Fibroblast of villous mesenchyme (primary cell): ENCODE measurements at regions not wholly inside any gene's neighbourhood (a gene's known extent, or its start where the extent isn't known, plus 50 kb on each side); places are given as distances from the start of the nearest gene placed in this dataset.

Source experiments
- DNase-seq: peaks from one replicate; pipeline ENCODE4 v3.0.0-alpha.2; 2010; ENCODE audit warnings: low read depth
- H3K4me3 ChIP-seq: 2 replicates; pipeline ENCODE4 v1.5.1; 2011; ENCODE audit warnings: low read depth, mild to moderate bottlenecking, low read length
- TF ChIP-seq, protein P1 (sequence below): IDR thresholded peaks from 2 replicates; pipeline ENCODE4 v1.5.1; 2012; ENCODE audit warnings: low read depth, mild to moderate bottlenecking, low read length; ENCODE audit not compliant: insufficient read depth

DNA sequence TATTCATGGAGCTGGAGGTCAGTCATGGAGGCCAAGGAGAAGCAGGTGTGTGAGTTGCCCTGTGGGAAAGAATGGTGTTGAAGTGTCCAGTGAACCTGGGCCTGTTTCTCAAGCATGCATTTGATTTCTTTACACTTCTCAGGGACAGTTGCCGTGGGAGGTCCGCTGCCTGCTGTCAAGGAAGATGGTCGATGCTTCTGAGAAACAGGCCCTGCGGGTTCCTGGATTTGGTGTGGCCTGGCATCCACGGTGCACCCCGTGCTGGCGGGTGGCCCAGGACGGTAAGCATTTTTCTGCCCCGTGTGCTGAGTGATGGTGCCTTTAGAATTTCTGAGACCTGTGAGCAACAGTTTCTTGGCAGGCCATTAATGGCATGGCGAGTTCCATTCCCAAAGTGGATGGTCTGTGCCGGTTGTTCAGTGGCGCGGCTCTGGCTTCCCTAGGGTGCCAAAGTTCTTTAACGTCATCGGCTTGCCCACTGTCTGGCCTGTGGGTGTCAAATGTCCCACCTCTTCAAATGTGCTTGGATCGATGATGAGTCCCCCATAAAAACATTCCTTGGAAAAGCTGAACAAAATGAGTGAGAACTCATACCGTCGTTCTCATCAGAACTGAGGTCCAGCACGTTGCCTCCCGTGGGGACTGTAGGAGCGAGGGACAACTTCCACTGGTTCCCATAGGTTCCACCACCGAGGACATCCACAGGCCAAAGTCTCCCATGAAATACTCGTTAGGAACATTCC is 107.2 kb downstream of the SNRPN start:
- H3K4me3 ChIP-seq: no peak overlapping the region
- TF ChIP-seq, protein P1, sequence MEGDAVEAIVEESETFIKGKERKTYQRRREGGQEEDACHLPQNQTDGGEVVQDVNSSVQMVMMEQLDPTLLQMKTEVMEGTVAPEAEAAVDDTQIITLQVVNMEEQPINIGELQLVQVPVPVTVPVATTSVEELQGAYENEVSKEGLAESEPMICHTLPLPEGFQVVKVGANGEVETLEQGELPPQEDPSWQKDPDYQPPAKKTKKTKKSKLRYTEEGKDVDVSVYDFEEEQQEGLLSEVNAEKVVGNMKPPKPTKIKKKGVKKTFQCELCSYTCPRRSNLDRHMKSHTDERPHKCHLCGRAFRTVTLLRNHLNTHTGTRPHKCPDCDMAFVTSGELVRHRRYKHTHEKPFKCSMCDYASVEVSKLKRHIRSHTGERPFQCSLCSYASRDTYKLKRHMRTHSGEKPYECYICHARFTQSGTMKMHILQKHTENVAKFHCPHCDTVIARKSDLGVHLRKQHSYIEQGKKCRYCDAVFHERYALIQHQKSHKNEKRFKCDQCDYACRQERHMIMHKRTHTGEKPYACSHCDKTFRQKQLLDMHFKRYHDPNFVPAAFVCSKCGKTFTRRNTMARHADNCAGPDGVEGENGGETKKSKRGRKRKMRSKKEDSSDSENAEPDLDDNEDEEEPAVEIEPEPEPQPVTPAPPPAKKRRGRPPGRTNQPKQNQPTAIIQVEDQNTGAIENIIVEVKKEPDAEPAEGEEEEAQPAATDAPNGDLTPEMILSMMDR: no peak
- no peak for DNase-seq

- TF ChIP-seq, protein P1: no peak
- DNase-seq: no peak
These were observed 108.0 kb downstream of the SNRPN start for GRCh38 chr15:25062551-25063430.

DNA sequence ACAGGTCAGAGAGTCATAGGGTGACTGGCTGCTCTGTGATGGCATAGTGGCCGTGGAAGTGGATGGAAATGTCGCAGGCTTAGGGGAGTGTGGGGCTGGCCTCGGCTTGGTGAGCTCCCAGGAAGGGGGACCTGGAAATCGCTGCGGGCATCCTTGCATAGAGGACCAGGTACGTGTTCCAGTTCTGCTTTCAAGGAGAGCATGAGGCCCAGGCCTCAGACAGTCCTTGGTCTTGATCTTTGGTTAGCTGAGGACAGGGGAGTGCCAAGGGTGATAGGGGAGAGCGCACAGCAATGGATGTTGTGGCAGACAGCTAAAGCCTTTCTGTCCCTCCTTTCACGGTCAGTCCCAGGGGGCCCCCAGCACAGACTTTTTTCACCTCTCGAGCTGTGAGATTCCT is 110.5 kb downstream of the SNRPN start:
- no peak for DNase-seq
- TF ChIP-seq, protein P1: no peak

More at GRCh38 chr15:25062551-25063430, 108.0 kb downstream of the SNRPN start:
- no peak overlapping the region for H3K4me3 ChIP-seq

DNA sequence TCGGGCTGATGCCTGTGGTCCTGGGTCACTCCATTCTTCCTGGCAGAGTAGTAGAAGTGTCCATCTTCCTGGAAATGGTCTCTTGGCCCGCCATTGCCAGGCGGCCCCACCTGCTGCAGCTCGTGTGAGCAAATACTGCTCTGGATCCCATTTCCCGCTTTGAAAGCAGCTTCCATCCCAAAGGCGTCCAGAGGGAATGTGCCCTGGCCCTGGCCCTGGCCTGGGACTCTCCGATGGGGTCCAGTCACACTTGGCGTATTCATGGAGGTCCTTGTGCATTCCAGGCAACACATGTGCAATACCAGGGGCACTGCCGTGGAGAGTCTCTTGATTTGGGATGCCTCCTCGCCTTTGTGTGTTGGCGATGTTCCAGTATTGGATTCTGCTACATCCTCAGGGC is 111.1 kb downstream of the SNRPN start:
- no peak overlapping the region for H3K4me3 ChIP-seq
- DNase-seq: no peak
- TF ChIP-seq, protein P1: no peak

More for the DNA sequence above, 110.5 kb downstream of the SNRPN start:
- H3K4me3 ChIP-seq: no peak overlapping the region

DNA sequence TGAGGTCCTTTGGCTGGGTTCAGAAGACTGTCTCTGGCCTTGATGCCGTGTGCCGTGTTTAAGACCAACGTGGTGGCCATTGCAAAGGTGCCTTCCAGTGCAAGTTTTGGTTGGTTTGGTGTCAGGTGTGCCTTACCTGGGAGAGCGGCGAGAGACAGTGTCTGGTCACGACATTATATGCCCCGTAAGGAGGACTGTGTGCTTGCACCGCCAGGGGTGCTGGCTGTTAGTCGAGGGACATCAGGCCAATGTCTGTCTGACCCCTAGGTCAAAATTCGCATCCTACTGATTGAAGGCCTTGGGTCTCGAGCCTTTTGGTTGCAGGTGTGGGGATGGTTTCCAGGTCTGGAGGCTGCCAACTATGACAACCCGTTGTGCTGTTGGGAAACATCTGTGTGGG is 111.9 kb downstream of the SNRPN start:
- no peak for DNase-seq
- TF ChIP-seq, protein P1: no peak
- H3K4me3 ChIP-seq: no peak overlapping the region

GRCh38 chr15:25067725-25068309 is 113.0 kb downstream of the SNRPN start:
- no peak for DNase-seq
- no peak overlapping the region for H3K4me3 ChIP-seq
- TF ChIP-seq, protein P1: no peak
